GM12873 (cell line): ENCODE measurements at regions not wholly inside any gene's neighbourhood (a gene's known extent, or its start where the extent isn't known, plus 50 kb on each side); places are given as distances from the start of the nearest gene placed in this dataset.

Experiments
- TF ChIP-seq, protein P1 (sequence below): IDR thresholded peaks from 2 replicates; pipeline ENCODE4 v1.5.1; 2012; ENCODE audit warnings: low read depth, mild to moderate bottlenecking, moderate library complexity, low read length, control low read depth; ENCODE audit not compliant: insufficient read depth; ENCODE audit errors: missing control alignments

DNA sequence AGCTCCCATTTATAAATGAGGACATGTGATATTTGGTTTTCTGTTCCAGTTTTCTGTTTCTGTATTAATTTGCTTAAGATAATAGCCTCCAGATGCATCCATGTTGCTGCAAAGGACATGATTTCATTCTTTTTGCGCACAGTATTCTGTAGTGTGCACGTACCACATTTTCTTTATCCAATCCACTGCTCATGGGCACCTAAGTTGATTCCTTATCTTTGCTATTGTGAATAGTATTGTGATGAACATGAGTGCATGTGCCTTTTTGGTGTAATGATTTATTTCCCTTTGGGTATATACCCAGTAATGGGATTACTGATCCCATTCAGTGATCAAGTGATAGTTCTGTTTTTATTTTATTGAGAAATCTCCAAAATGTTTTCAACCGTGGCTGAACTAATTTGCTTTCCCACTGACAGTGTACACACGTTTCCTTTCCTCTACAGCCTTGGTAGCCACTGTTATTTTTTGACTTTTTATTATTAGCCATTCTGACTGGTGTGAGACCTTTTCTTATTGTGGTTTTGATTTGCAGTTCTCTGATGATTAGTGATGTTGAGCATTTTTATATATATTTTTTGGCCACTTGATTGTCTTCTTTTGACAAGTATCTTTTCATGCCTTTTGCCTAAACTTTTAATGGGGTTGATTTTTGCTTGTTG lies 226.0 kb upstream of the ANO3 start:
- TF ChIP-seq, protein P1, sequence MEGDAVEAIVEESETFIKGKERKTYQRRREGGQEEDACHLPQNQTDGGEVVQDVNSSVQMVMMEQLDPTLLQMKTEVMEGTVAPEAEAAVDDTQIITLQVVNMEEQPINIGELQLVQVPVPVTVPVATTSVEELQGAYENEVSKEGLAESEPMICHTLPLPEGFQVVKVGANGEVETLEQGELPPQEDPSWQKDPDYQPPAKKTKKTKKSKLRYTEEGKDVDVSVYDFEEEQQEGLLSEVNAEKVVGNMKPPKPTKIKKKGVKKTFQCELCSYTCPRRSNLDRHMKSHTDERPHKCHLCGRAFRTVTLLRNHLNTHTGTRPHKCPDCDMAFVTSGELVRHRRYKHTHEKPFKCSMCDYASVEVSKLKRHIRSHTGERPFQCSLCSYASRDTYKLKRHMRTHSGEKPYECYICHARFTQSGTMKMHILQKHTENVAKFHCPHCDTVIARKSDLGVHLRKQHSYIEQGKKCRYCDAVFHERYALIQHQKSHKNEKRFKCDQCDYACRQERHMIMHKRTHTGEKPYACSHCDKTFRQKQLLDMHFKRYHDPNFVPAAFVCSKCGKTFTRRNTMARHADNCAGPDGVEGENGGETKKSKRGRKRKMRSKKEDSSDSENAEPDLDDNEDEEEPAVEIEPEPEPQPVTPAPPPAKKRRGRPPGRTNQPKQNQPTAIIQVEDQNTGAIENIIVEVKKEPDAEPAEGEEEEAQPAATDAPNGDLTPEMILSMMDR = no peak

DNA sequence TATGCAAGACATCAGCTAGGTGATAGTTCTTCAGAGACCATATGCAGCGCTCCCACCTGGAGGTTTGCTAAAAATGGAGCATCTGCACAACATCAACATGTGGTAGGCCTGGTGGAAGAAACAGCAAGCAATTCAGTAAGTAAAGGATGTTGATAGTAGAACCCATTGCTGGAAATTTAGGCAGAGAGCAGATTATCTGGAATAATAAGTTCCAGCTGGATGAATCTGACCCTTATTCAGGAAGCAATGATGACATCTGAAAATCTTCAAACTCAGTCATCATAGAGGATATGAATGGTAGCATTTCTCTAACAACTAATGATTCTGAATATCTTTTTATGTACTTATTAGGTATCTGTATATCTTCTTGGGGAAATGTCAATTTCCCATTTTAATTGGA lies 225.2 kb upstream of the ANO3 start:
- TF ChIP-seq, protein P1 = no peak

DNA sequence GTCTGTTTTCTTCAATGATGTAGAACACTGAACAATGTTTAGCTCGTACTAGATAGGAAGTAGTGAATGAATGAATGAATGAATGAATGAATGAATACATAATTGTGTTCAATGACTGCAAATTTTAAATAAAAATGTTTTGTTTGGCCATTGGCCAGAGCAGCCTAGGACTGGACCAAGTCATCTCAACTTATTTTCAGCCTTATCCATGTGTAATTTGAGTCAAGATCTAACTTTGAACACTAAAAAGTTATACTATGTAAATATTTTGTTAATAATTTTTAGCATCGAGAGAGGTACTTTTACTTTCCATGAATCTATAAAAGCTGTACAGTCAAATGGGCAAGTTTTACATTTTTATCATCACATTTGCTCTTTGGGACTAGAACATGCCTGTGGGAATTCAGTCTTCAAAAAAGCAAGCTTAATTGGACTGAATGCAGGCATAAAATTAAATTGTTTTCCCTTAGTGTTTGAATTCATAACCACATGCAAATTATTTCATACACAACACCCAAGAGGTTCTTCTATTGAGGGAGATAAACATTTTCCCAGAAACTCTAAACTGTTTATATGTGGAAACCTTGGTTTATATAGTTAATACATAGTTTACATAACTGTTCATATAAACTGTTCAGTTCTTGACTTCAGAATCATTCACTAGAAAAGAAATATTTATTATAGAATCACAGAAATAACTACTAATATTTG lies 222.1 kb upstream of the ANO3 start:
- TF ChIP-seq, protein P1 = no peak

DNA sequence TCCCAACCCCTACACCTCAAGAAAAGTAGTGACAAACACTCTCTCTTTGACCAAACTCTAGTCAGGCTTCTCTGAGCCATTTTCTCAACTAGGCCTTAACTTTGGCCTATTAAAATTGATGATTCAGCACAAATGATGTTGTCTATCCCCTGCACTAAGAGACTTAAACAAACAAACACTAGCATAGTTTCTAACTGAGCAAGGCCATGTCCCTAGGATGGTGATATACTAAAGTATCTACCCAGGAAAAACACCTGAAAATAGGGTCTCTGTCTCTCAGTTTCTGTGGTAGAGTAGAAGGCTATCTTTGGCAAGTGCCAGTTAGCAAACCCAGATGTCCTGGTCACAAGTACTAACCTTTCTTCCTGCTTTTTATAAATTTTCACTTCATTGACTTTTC lies 219.7 kb upstream of the ANO3 start:
- TF ChIP-seq, protein P1 = no peak

DNA sequence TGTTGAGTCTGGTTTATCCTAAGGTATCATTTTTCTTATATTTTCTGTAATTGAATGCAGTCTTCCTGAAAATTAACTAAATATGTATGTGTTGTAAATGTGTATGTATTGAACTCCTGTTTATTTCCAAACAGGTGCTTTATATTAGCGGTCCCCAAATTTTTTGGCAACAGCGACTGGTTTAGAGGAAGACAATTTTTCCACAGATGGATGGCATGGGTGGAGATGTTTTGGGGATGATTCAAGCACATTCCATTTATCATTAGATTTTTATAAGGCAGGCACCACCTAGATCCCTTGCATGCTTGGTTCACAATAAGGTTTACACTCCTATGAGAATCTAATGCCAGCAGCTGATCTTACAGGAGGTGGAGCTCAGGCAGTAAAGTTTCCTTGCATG lies 210.5 kb upstream of the ANO3 start:
- TF ChIP-seq, protein P1 = no peak

DNA sequence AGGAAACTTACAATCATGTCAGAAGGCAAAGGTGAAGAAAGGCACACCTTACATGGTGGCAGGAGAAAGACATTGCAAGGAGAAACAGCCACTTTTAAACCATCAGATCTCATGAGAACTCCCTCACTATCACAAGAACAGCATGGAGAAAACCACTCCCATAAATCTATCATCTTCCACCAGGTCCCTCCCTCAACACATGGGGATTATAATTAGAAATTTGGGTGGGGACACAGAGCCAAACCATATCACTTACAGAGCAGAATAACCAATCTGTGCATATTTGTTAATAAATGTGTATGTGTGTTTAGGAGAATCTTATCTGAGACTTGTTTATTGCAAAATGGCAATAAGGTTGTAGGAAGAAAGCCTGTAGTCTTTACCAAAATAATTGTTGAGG lies 205.2 kb upstream of the ANO3 start:
- TF ChIP-seq, protein P1 = no peak

DNA sequence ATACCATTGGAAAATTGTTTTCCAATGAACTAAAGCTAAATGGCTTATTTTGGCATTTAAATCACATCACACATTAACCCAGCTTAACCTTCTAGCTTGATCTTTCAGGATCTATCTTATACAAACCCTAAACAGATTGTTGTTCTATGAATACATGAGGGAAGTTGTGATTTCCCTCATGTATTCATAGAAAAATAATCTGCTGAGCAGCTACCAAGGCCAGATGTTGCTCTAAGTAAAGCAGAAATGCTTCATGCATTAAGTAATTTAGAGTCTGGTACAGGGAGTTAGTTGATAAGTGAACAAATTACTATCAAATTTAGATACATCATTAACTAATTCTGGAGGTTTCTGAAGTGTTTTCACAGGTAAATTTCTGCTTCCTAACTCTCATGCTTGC lies 204.6 kb upstream of the ANO3 start:
- TF ChIP-seq, protein P1 = no peak
